Activated CD4-positive, alpha-beta T cell treated with anti-CD3 and anti-CD28 coated beads for 1 hour (primary cell): ENCODE measurements at regions not wholly inside any gene's neighbourhood (a gene's known extent, or its start where the extent isn't known, plus 50 kb on each side); places are given as distances from the start of the nearest gene placed in this dataset.

Experiments used
- DNase-seq: peaks from one replicate; pipeline ENCODE4 v3.0.0-alpha.2; 2020

DNA sequence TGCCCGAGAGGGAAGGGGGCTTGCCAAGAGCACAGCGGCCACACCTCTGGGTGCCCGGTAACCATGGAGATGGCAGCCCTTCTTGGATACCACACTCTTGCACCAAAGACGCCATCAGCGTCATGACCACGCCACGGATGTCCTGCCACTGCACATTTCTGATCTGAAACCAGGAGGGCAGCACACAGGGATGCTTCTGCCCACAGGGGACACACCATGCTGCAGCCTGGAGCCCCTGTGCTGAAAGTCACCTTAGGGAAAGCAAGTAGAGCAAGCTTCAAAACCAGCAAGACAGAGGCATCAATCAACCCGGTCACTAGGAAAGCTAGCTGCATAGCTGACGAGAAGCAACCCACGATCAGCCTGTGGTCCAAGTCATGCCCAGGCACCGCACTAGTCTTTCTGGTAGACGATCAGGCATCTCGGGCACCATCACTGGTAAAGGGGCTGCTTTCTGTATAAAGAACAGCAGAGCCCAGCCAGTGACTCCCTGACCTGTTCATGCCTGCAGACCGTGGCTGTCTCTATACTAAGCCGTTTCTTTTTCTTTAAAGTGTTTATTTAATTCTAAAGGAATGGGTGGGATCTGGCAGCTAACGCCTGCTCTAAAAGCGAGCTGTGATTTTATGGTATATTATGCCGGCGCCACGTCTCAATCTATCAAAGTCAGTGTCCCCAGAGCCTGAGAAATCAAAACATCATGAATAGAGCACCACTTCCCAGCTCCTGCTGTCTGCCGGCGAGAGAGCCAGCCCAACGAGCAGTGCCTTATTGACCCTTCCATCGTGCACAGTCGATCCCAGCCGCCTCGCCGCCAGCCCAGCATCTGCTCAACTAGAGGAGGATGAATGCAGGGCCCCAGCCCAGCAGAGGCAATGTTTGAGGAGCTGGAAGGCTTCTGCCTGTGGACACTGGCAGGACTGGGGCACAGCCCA, 244.7 kb downstream of the RBFOX3 start:
- no peak for DNase-seq

DNA sequence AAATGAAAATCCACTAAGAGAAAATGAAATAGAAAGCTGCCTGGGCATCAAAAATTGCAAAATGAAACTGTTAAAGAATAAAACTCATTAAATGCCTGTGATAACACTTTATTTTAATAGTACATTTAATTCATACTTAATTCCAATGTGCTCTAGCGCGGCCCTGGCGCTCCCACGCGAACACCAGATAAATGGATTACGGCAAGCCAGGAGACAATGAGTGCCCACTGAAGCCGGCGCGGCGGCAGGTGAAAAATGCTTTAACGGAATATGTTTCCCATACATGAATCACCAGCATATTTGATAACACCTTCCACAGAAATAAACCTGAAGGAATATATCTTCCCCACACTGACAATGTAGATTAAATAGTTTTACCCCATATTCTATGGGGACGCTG, 245.5 kb downstream of the RBFOX3 start:
- no peak for DNase-seq

GRCh38 chr17:79364315-79365094, 246.3 kb downstream of the RBFOX3 start:
- DNase-seq: no peak

- no peak for DNase-seq
These were observed 247.1 kb downstream of the RBFOX3 start for GRCh38 chr17:79363552-79364275.

GRCh38 chr17:79362772-79363305, 248.0 kb downstream of the RBFOX3 start:
- DNase-seq: no peak

GRCh38 chr17:79361873-79362771, 248.7 kb downstream of the RBFOX3 start:
- DNase-seq: no peak

DNA sequence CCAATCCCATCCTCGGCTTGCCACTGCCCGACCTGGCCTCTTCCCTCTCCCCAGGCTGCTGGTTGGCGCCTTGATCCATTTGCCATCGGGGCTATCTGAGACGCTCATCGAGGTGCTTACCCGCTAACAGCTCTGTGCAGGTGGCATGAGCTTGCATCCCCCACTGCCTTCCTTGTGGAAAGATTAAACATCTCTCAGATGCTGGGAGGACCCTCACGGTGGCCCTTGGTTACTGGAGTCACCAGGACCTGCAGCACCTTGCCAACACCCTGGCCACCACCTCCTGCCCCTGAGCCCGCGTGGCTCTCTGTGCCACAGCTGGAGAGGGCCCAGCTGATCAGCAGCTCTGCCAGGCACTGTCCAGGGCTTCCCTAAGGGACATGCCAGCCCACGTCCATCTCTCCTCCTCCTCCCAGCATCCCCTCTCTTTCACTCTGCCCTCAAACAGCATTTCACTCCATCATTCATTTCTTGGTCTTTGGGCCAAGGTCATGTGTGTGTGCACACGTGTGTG, 249.6 kb downstream of the RBFOX3 start:
- no peak for DNase-seq

- no peak for DNase-seq
These were observed 250.7 kb downstream of the RBFOX3 start for GRCh38 chr17:79360196-79360595.

DNA sequence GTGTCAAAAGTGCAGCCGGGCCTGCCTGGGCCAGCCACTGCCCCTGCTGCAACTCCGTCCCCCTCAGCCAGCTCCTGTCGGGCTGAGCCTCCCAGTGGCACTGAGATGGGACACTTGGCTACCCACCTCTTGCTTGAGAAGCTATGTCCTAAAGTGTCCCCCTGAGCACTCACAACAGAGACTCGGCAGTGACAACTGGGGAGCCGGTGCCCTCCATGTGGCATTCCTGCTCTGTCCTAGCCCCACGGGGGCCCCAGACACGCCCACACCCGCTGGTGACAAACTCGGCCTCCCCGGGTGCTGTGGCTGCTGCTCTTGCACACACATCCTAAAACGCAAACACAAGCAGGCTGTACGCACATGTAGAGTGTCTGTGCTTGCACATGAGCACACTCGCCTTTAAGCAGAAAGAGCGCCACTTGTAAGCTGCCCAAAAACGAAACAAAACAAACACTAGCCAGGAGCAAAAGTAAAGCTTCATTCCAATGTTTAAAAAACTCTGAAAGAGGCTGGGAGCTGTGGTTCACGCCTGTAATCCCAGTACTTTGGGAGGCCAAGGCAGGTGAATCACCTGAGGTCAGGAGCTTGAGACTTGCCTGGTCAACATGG, 253.9 kb downstream of the RBFOX3 start:
- no peak for DNase-seq

- no peak for DNase-seq
These were observed 255.7 kb downstream of the RBFOX3 start for GRCh38 chr17:79355165-79355564.

GRCh38 chr17:79354173-79354820, 256.6 kb downstream of the RBFOX3 start:
- no peak for DNase-seq

DNA sequence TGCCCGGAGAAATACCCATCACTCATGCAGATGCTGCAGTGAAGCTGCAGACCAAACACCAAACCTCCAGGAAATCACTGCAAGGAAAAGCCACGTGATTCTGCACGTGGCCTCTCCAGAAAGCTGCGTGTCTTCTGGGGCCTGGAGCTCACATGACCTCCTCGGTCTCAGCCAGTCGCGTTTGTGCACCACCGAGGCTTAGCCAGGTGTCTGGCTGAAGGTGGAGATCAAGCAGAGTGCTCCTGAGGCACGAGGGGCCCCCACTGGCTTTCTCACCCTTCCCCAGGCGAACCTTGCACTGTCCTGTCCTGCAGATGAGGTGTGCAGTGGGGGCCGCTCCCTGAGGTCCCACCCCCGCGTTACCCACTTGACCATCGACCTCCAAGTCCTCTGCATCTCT, 257.3 kb downstream of the RBFOX3 start:
- DNase-seq: no peak

- no peak for DNase-seq
These were observed 257.8 kb downstream of the RBFOX3 start for GRCh38 chr17:79353016-79353415.

DNA sequence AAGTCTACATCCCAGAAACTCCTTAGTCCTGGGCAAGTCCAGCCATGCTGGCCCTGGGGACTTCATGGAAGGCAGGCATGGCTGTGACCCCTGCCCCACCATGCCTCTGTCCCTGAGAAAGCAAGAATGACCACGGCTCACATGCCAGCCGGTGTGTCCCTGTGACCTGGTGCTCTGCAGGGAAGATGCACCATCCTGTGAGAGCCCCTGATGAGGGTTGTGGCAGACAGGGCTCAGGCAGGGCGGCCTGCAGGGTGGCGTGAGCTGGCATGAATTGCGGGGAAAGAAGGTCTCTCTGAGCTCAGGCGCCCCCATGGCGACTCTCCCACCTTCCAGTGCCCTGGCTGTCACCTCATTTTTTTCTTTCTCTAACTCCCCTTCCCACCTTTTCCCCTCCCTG, 260.3 kb downstream of the RBFOX3 start:
- no peak for DNase-seq

DNA sequence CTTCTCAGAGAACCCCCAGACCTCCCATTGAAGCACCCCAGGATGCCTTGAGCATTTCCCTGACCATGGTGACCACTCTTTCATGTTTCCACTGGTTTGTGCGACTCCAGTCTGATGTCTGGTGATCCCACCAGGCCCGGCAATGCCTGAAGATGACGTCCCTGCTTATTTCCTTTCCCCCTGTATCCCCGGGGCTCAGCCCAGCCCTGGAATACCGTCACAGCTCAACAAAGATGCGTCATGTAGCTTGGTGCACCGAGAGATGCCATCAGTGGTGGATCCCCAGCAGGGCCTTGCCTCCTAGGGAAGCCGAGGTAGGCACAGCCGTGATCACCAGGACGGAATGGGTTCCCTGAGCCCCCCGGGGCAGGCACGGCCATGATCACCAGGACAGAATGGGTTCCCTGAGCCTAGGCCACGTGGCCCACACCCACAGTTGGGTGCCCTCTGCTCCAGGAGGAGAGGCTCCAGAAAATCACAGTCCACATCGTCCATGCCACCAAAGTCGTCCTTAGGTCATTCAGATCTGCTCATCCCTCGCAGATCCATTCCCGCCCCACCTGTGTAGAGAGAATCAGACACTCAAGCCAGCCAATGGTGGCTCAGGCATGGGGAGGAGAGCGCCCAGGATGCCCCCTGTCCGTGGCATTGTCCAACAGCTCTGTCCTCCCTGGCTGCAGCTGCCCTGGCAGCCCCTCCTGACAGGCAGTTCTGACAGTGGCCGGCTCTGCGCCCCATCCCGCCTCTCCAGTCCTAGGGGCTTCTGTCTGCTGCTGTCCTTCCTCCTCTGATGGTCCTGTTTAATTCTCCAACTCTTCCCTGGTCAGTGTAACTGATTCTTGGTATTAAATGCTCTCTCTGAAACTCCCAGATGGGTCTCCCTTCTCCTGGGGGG, 261.1 kb downstream of the RBFOX3 start:
- no peak for DNase-seq

DNA sequence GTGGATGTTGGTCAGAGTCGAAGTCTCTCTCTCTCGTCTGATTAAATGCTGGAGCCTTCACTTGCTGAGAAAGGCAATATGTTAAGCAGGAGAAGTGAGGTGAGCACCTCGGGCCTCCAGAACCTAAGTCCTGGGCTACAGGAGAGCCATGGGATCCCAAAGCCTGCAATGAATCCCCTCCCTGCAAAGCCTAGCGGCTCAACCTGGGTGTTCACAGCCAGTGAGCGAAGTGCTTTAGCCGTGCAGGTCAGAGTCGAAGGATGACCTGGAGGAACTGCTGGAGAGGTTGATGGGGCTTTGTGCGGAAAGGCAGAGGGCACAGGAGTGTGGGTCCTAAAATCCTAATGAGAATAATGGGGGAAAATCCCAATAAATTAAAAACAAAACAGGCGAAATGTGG, 267.8 kb downstream of the ENGASE start:
- no peak for DNase-seq

GRCh38 chr17:79341816-79342215, 267.2 kb downstream of the ENGASE start:
- DNase-seq: no peak

DNA sequence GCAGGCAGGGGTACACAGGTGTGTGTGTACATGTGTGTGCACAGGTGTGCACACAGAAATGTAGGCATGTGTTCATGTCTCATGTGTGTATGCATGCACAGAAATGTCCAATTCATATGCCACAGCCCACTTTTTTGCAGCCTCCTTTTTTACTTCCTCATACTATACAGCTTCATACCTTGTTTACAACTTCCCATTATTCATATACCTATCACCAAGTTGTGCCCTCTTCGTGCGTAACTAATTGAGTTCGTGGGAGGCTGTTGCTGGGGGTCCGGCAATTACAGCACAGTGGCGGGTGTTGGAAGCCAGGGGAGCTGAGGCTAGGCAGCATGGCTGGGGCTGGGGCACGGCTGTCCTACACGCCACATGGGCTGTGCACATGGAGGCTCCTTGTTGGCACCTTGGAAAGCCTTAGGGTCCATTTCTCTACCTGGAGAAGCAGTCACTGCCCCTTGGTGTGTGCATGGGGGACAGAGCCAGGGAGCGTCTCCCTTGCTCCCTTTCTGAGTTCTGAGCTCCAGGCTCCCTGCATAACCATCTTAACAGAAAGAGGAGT, 266.7 kb downstream of the ENGASE start:
- DNase-seq: no peak
